H7 (cell line): ENCODE measurements at regions not wholly inside any gene's neighbourhood (a gene's known extent, or its start where the extent isn't known, plus 50 kb on each side); places are given as distances from the start of the nearest gene placed in this dataset.
"Not testable (repeated sequence)": the region's sequence is repeated elsewhere in the genome, so short reads cannot be mapped to it uniquely, and the experiment has no call there.

Experiments used
- DNase-seq: peaks from one replicate; pipeline ENCODE4 v3.0.0; 2012
- H3K27me3 ChIP-seq: 2 replicates; pipeline ENCODE4 v1.6.0; 2011; ENCODE audit warnings: mild to moderate bottlenecking, low read length; ENCODE audit not compliant: control insufficient read depth, insufficient read depth
- H3K36me3 ChIP-seq: replicated peaks from 2 replicates; pipeline ENCODE4 v1.5.1; 2011; ENCODE audit warnings: low read length; ENCODE audit not compliant: control insufficient read depth, insufficient read depth
- H3K4me3 ChIP-seq: 2 replicates; pipeline ENCODE4 v1.5.1; 2011; ENCODE audit warnings: low read depth, mild to moderate bottlenecking, control low read depth, low read length, moderate library complexity; ENCODE audit not compliant: insufficient read depth

DNA sequence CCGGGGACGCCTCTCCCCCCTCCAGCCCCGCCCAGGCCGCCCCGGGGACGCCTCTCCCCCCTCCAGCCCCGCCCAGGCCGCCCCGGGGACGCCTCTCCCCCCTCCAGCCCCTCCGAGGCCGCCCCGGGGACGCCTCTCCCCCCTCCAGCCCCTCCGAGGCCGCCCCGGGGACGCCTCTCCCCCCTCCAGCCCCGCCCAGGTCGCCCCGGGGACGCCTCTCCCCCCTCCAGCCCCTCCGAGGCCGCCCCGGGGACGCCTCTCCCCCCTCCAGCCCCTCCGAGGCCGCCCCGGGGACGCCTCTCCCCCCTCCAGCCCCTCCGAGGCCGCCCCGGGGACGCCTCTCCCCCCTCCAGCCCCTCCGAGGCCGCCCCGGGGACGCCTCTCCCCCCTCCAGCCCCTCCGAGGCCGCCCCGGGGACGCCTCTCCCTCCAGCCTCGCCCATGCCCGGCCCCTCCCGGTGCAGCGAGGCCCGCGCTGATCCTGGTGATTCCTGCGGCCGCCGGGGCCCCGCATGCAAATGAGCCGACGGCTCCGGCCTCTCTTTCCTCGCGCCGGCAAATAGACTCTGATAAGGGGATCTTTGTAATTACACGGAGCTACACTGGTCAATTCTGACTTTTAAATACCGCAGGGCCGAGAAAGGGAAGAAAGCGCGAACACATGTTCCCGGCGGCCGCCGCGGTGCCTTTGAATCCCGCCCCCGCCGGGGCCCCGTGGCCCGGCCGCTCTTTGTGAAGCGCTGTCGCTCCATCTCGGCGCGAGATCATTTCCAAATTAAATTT, 114.7 kb upstream of the NKX1-1 start:
- H3K4me3 ChIP-seq = peak overlapping the region; percentile 34
- not testable (repeated sequence) for H3K27me3 ChIP-seq, H3K36me3 ChIP-seq
- peak; percentile 95 for DNase-seq

DNA sequence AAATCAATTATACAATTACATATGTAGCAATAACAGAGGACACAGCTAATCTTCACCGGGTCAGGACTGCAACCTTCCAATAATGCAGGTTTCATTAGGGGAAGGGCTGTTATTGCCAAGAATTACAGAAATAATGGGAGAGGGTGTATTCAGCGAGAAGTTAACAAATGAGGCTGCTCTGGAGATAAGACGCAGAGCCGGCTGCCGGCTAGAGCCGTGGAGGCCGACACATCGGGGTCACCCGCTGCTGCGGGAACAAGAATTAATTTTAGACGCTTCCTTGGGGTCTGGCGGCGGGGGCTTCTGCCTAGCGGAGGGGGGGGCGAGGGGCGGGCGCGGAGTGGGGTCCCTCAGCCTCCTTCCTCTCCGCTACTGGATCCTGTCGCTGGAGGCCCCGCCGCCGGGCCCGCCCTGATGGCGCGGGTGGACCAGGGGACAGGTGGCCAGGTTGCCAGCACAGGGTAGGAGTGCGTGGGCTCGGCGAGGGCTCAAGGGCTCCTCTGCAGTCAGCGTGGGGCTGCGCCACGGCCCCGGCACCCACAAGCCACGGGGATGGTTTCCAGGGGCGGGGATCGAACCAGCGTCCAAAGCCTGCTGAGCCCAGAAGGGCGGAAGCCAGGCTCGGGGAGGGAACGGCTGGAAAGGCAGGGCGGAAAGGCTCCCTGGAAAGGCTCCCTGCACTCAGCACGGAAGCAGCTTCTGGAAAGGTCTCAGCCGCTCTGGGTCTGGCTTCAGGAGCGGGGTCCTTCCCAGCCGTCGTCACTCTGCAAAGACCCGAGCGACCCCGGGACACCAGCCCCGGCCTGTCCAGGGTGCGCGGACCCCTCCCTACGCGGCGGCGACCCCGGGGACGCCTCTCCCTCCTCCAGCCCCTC, 113.8 kb upstream of the NKX1-1 start:
- H3K36me3 ChIP-seq = no peaks in the 10 kb centered on the region
- H3K27me3 ChIP-seq = no peaks in the 10 kb centered on the region; the same call in 1 of the 2 replicates
- peak overlapping the region; percentile 29; the same call in 1 of the 2 replicates for H3K4me3 ChIP-seq
- DNase-seq = peak; percentile 77

DNA sequence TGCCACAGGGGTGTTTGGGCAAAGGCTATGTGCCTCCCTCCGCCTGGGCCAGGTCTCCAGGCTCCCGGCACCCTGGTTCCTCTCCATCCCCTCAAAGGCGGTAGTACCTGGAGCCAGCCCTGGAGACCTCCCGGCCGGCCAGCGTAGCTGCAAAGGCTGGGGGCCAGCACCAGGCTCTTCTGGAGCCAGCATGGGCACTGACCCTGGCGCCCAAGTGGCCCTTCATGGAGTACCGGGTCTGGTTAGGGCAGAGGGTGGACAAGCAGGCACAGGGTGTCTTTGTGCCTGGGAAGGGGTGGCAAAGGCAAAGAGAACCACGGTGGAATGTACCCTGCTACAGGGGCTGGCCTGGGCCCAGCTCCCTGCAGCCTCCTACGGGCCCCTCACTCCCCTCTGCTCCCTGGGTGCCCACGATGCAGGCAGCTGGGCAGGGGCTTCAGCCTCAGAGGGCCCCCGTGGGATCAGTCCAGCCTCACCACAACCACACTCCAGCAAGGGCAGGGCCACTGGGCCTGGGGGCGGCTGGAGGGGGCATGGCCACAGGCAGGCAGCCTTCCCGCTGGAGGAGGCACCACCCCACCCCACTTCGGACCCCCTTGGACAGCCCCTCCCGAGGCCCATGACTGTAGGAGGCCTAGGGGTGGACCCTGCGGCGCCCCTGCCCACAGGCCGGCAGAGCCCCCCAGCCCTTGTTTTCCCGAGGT, 112.9 kb upstream of the NKX1-1 start:
- Histone ChIP-seq H3K36me3 (no peaks in the 10 kb centered on the region), H3K27me3 (no peaks in the 10 kb centered on the region; the same call in 1 of the 2 replicates), H3K4me3 (no peak overlapping the region)
- DNase-seq = no peak

DNA sequence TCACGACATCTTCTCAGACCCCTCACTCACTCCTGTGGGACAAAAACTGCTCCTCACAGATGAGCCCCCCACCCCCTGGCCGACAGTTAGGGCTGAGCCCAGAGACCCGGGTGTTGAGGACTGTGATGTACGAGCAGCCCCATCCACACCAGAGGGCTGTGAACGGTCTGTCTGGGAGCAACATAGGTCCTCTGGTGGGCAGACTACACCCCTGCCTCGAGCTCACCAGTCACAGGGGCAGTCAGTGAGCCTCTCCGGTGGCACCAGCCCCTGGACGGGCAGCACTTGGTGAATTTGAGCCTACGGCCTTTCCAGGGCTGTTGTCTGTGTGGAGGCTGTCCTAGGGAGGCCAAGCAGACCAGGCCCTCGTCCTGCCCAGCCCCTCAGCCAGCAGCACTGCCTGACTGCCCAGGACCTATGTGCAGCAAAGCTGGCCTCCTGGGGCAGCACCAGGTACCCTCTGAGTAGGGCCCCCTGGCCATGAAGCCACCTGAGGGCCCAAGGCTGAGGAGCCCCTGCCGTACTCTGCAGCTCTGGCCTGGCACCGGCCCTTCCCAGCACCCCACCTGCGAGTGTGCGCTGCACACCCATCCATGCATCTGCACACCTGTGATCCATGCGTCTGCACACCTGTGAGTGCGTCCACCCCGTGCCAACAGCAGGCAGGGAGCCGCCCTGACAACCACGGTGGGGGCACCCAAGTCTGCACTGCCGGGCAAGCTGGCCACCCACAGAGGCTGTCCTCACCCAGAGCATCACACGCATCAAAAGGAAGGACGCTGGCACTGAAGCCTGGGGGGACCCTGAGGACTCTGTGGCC, 111.6 kb upstream of the NKX1-1 start:
- DNase-seq = no peak
- H3K36me3 ChIP-seq = no peaks in the 10 kb centered on the region

DNA sequence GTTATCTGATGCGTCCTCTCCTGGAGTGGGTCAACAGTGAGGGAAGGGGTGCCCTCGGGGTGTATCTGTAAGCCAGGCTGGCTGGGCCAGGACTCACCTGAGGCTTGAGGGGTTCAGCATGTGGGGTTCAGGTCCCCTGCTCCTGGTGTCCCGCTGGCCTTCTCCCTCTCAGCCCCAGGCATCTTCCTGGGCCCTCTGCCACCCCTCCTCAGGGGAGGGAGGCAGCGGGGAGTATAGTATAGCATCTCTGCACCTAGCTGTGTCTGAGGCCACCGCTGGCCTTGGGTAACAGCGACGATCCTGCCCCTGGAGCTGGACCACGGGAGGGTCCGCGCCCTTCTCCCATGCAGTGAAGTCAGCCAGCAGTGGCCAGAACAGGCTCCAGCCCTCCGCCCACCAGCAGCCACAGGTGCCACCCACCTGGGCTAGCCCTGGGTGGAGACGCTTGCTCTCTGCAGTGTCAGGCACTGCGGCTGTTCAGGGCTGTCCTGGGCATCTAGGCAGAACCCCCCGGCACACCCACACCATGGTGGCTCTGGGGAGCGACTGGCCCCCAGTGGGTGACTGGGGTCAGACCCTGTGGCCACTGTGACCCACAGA, 110.7 kb upstream of the NKX1-1 start:
- no peaks in the 10 kb centered on the region for H3K36me3 ChIP-seq
- H3K4me3 ChIP-seq = no peak overlapping the region
- no peak for DNase-seq
- H3K27me3 ChIP-seq = peaks cover 3% of the 10 kb centered on the region; the same call in 1 of the 2 replicates

More for the DNA sequence above, 111.6 kb upstream of the NKX1-1 start:
- Histone ChIP-seq H3K4me3 (no peak overlapping the region), H3K27me3 (peaks cover 3% of the 10 kb centered on the region; the same call in 1 of the 2 replicates)

DNA sequence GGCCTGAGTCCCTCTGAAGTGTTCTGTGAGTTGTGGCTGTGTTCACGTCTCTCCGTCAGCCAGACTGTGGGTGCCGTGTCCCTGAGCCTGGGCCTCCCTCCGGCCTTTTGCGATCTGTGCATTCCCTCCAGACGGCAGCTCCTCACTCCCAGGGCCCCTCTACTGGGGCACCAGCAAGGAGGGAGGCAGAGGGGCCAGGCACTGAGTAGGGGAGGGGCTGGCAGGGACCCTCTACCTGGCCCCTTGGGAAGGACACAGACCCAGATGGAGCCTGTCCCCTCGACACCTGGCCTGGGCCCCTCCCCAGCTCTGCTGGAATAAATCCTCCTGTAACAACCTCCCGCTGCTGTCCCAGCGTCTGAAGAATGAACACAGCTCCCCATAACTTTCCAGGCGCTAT, 110.0 kb upstream of the NKX1-1 start:
- Histone ChIP-seq H3K27me3 (peaks cover 3% of the 10 kb centered on the region; the same call in 1 of the 2 replicates), H3K4me3 (no peak overlapping the region), H3K36me3 (no peaks in the 10 kb centered on the region)
- no peak for DNase-seq

DNA sequence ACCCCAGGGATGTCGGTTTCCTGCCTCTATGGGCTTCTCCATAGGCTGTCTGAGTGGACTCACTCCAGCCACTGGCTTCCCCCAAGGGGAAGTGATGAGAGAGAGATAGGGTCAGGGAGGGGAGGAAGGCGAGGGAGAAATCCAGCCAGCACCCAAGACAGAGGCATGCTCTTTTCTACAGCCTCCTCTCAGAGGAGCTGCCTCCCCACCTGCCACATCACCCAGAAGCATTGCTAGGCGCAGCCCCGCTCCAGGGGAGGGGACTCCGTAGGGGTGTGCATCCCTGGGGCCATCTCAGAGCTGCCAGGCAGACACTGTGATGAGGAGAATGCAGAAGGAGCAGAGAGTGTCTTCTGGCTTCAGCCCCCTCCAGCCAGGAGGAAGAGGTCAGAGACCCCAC, 109.5 kb upstream of the NKX1-1 start:
- DNase-seq = no peak
- H3K36me3 ChIP-seq = no peaks in the 10 kb centered on the region
- H3K27me3 ChIP-seq = peaks cover 3% of the 10 kb centered on the region; the same call in 1 of the 2 replicates
- H3K4me3 ChIP-seq = no peak overlapping the region

DNA sequence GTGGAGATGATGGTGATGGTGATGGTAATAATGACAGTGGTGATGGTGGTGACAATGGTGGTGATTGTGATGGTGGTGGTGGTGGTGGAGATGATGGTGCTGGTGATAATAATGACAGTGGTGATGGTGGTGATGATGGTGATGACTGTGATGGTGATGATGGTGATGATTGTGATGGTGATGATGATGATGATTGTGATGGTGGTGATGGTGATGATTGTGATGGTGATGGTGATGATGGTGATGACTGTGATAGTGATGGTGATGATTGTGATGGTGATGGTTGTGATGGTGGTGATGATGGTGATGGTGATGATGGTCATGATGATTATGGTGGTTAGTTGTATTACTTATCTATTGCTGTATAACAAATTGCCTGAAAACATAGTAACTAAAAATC, 108.9 kb upstream of the NKX1-1 start:
- Histone ChIP-seq H3K4me3 (no peak overlapping the region), H3K36me3 (no peaks in the 10 kb centered on the region), H3K27me3 (peaks cover 3% of the 10 kb centered on the region; the same call in 1 of the 2 replicates)
- DNase-seq = no peak

DNA sequence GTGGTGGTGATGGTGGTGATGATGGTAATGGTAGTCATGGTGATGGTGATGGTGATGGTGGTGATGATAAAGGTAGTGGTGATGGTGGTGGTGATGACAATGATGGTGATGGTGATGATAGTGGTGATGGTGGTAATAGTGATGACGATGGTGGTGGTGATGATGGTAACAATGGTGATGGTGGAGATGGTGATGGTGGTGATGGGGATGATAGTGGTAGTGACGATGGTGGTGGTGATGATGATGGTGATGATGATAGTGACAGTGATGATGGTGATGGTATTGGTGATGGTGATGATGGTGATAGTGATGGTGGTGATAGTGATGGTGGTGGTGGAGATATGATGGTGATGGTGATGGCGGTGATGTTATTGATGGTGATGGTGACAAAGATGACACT, 108.4 kb upstream of the NKX1-1 start:
- Histone ChIP-seq H3K27me3 (peaks cover 3% of the 10 kb centered on the region; the same call in 1 of the 2 replicates), H3K36me3 (no peaks in the 10 kb centered on the region), H3K4me3 (no peak overlapping the region)
- no peak for DNase-seq

DNA sequence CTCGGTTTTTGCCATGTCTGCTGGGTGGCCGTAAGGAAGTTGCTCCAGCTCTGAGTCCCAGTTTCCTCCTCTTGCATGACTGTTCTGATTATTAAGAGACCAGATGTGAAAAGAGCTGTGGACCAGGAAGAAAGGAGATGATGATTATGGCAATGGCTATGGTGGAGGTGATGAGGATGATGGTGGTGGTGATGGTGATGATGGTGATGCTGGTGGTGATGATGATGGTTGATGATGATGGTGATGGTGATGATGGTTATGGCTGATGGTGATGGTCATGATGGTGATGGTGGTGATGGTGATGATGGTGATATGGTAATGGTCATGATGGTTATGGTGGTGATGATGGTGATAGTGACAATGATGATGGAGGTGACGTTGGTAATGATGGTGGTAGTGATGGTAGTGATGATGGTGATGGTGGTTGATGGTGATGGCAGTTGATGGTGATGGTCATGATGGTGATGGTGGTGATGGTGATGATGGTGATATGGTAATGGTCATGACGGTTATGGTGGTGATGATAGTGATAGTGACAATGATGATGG, 107.8 kb upstream of the NKX1-1 start:
- Histone ChIP-seq H3K36me3 (no peaks in the 10 kb centered on the region), H3K4me3 (no peak overlapping the region), H3K27me3 (peaks cover 3% of the 10 kb centered on the region; the same call in 1 of the 2 replicates)
- no peak for DNase-seq

DNA sequence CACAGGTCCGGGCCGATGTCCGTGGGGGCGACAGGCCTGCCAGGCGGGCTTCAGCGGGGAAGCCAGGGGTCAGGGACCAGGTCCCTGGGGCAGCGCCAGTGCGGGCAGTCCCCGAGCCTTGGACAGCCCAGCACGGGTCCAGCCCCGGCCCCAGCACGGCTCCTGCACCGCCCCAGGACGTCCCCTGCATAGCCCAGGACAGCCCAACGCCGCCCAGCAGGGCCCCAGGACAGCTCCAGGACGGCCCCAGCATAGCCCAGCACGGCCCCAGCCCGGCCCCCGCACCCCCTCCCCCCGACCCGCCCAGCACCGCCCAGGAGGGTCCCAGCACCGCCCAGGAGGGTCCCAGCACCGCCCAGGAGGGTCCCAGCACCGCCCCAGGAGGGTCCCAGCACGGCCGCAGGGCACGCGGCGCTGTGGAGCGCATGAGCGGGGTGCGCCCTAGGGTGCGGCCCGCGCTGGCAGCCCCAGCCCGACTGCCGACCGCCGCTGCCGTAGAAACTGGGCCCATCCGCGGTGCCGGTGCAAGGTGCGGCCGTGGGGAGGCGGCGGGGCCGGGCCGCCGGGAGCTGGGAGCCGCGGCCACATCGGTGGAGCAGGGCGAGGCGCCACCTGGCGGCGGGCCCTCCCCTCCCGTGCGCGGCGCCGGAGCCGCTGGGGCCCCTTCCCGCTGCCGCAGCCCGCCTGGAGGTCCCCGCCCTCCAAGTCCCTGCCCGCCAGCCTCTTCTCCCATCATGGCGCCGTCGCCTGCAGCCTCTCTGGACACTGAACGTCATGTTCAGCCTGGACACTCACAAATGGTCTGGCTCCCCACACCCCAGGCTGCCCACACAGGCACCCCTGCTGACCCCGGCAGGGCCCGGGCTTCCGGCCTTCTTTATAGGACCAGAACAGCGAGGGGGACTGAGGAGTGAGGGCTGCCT, 106.8 kb upstream of the NKX1-1 start:
- peak overlapping the region; percentile 24 for H3K4me3 ChIP-seq
- peak; percentile 97 for DNase-seq
- peaks cover 3% of the 10 kb centered on the region; the same call in 1 of the 2 replicates for H3K27me3 ChIP-seq
- H3K36me3 ChIP-seq = no peaks in the 10 kb centered on the region

DNA sequence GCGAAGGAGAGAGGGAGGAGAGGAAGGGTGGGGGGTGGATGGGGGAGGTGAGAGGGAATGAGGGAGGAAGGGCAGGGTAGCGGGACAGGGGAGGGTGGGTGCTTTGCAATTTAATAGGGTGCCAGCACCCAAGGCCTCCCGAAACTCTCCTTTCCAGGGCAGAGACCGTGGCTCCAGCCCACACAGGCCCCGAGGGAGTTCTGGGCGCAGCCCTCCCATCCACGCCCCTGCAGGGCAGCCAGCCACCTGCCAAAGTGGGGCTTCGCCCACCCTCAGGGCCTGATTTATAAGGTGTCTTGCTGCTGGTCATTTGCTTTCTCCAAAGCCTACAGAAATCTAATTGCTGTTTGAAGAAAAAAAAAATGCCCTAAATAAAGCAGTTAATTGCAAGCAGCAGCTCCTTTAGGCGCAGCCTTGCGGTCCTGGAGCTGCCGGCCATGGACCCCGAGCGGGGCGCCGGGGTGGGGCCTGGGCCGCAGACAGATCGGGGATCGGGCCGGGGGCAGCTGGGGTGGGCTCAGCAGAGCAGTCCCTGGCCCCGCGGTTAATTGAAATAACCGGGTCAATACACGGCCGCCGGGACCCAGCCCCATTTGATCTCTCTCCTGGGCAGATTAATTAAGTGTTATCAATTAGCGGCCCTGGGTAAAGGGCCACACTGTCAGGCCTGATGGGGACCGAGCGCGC, 106.0 kb upstream of the NKX1-1 start:
- Histone ChIP-seq H3K36me3 (no peaks in the 10 kb centered on the region), H3K27me3 (peaks cover 3% of the 10 kb centered on the region; the same call in 1 of the 2 replicates), H3K4me3 (peak overlapping the region; percentile 10; the same call in 1 of the 2 replicates)
- DNase-seq = no peak
